ENCODE measurements at regions not wholly inside any gene's neighbourhood (a gene's known extent, or its start where the extent isn't known, plus 50 kb on each side); places are given as distances from the start of the nearest gene placed in this dataset.

DNA sequence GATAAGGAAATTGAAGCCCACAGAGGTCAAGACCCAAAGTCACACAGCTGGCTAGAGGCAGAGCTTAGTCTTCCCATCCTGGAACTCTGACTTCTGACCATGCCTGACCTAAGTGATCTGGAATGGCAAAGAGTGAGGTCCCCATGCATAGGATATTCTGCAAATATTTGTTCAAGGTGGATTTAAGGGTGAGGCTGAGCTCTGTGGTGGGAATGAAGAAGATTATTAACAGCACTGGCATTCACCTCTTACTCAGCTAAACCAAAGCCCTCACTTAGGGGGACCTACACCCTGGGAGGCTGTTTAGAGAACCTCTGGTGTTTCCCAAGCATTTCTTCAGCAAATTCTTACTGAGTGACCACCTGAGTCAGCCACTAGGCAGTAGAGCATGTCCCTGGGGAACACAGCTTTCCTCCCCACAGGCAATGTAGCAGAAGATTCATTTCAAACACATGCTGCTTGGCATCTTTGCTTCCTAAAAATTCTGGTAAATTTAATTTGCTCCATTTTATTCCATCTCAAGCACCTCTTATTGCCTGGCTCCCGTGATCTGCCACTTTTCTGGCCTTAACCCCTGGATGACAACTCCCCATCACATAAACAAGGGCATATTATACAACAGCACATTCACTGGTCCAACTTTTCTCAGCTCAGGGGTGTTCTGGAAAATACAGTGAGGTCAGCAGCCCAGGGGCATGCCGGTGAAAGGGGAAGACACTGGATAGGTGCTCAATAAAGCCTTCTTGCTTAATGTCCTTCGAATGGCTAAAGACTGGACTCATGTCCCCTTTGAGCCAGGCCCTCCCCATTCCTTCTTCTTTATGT is 176.0 kb downstream of the ABHD5 start:
- no peak for DNase-seq

GRCh38 chr3:43867436-43868072 is 176.8 kb downstream of the ABHD5 start:
- no peak for DNase-seq

GRCh38 chr3:43869491-43869890 is 178.8 kb downstream of the ABHD5 start:
- DNase-seq = no peak

GRCh38 chr3:43870120-43870519 is 179.4 kb downstream of the ABHD5 start:
- no peak for DNase-seq

DNA sequence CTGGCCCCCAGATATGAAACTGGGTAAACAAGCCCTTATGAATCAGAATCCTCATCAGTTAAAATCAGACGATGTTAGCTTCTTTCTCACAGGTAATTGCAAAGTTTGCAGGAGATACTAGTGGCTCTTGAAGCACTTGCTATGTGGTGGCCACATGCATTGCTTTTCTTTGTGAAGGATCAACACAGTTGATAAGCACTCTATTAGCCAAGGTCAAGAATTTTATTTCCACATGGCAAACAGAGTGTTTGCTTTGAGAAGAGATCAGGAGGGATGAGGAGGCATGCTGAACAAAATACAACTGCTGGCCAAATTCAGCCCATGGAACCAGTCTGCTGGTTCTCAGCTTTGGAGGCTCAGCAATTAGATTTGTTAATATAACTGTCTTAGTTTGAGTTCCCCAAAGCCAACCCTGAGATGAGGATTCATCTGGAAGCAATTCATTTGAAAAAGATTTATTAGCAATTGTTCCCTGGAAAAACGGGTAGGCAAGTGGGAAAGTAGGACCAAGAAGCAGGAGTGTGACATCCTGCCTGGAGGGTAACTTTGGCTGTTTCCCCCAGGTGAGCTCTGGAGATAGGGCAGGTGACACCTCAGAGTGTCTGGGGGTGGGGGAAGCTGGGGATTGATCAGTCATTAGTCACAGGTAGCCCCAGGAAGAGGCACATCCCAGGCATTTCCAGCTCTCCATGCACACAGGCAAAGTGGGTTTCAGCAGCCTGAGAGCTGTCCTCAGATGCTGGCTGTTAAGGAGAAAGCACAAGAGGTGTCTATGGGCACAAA is 180.3 kb downstream of the ABHD5 start:
- no peak for DNase-seq

- no peak for DNase-seq
Observed at GRCh38 chr3:43871627-43872245, 181.0 kb downstream of the ABHD5 start.

- DNase-seq = no peak
Observed at GRCh38 chr3:43872301-43872700, 181.6 kb downstream of the ABHD5 start.

- no peak for DNase-seq
Observed at GRCh38 chr3:43872901-43873300, 182.2 kb downstream of the ABHD5 start.

DNA sequence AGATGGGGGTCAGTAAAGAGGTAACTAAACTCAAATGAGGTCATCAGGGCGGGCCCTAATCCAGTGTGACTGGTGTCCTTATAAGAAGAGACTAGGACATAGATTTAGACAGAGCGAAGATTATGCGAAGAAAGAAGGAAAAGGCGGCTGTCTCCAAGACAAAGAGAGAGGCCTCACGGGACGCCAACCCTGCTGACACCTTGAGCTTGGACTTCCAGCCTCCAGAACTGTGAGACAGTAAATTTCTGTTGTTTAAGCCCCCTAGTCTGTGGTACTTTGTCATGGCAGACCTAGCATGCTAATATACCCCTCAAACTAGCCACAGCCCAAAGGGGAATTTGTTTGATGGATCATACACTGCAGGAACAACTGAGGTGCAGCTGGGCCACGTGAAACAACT is 183.0 kb downstream of the ABHD5 start:
- no peak for DNase-seq

DNA sequence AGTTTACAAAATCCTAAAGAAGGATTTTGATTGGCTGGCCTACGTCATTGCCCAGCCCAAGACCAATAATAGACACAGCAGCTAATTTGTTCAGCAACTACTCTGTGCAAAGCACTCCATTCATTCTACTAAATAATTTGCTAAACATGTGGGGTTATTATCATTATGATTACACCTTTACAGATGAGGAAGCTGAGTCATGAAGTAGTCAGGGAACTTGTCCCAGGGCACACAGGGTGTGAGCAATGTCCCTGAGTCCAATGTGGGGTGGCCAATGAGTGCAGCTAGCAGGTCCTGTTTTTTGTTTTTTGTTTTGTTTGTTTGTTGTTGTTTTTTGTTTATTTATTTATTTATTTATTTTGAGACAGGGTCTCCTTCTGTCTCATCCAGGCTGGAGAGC is 183.6 kb downstream of the ABHD5 start:
- no peak for DNase-seq

GRCh38 chr3:43874731-43875130 is 184.0 kb downstream of the ABHD5 start:
- no peak for DNase-seq

- no peak for DNase-seq
Observed at GRCh38 chr3:43876648-43877047, 185.9 kb downstream of the ABHD5 start.

- no peak for DNase-seq
Observed at GRCh38 chr3:43879166-43879565, 188.4 kb downstream of the ABHD5 start.

GRCh38 chr3:43882976-43883680 is 192.4 kb downstream of the ABHD5 start:
- DNase-seq = no peak

GRCh38 chr3:43883729-43884396 is 193.1 kb downstream of the ABHD5 start:
- DNase-seq = no peak

DNA sequence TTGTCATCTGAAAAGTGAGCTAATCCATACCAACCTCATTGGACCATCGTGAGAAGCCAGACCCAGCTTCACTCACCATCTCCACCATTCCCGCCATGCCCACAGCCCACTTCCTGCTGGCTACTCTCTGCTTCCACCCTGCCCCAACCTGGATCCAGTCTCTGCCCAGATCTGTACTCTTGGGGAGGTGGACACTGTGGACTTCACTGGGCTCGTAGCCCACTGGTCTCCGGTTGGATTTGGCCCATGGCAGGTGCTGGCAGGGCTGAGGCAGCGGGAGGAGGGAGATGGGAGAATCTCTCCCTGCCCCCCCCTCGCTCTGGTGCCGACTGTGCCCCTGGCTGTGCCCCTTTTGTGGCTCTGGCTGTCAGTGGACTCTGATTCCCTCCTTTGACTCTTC is 193.8 kb downstream of the ABHD5 start:
- DNase-seq = no peak

GRCh38 chr3:43885908-43886618 is 195.3 kb downstream of the ABHD5 start:
- no peak for DNase-seq

- no peak for DNase-seq
Observed at GRCh38 chr3:43892061-43892460, 201.3 kb downstream of the ABHD5 start.

GRCh38 chr3:43892526-43892925 is 201.8 kb downstream of the ABHD5 start:
- no peak for DNase-seq

- DNase-seq = no peak
Observed at GRCh38 chr3:43893727-43894126, 203.0 kb downstream of the ABHD5 start.
